ENCODE measurements at regions not wholly inside any gene's neighbourhood (a gene's known extent, or its start where the extent isn't known, plus 50 kb on each side); places are given as distances from the start of the nearest gene placed in this dataset.

- no peak for TF ChIP-seq MAX (IDR thresholded peaks at IDR 0.05)
- TF ChIP-seq TCF12 (IDR thresholded peaks at IDR 0.05; ENCODE audit: low read depth): no peak
- no peak for TF ChIP-seq TEAD4 (IDR thresholded peaks at IDR 0.05)
- TF ChIP-seq TAF1 (IDR thresholded peaks at IDR 0.05; ENCODE audit: low read depth): no peak
- TF ChIP-seq NFIC (IDR thresholded peaks at IDR 0.05): no peak
- no peak for TF ChIP-seq FOXM1 (IDR thresholded peaks at IDR 0.05; ENCODE audit: borderline replicate concordance, low read depth)
- no peak for TF ChIP-seq EGR1 (IDR thresholded peaks at IDR 0.05)
- TF ChIP-seq YY1 (IDR thresholded peaks at IDR 0.05; ENCODE audit: low read depth): no peak
- no peak for TF ChIP-seq ZBTB7A (IDR thresholded peaks at IDR 0.05; ENCODE audit: low read depth)
- no peak for TF ChIP-seq CEBPB (IDR thresholded peaks at IDR 0.05)
- TF ChIP-seq REST (IDR thresholded peaks at IDR 0.05; ENCODE audit: low read depth): no peak
- TF ChIP-seq EP300 (IDR thresholded peaks at IDR 0.05; ENCODE audit: borderline replicate concordance): no peak
- no peak for TF ChIP-seq CREB1 (IDR thresholded peaks at IDR 0.05; ENCODE audit: low read depth)
- TF ChIP-seq USF1 (IDR thresholded peaks at IDR 0.05): no peak
These were observed 126.4 kb upstream of the NCK2 start for GRCh38 chr2:105618351-105618659.

- TF ChIP-seq FOXM1 (IDR thresholded peaks at IDR 0.05; ENCODE audit: borderline replicate concordance, low read depth) (no peak), YY1 (IDR thresholded peaks at IDR 0.05; ENCODE audit: low read depth) (no peak), USF1 (IDR thresholded peaks at IDR 0.05) (no peak), TCF12 (IDR thresholded peaks at IDR 0.05; ENCODE audit: low read depth) (peak; percentile 85), TAF1 (IDR thresholded peaks at IDR 0.05; ENCODE audit: low read depth) (no peak), EP300 (IDR thresholded peaks at IDR 0.05; ENCODE audit: borderline replicate concordance) (peak; percentile 65; the same call in 1 of the 2 replicates), ZBTB7A (IDR thresholded peaks at IDR 0.05; ENCODE audit: low read depth) (no peak), RAD21 (IDR thresholded peaks at IDR 0.05; ENCODE audit: low read depth) (peak; percentile 25), MAX (IDR thresholded peaks at IDR 0.05) (0 out of 2 replicates have a peak, but pooled peaks have one; percentile 36), CREB1 (IDR thresholded peaks at IDR 0.05; ENCODE audit: low read depth) (0 out of 2 replicates have a peak, but pooled peaks have one; percentile 25), REST (IDR thresholded peaks at IDR 0.05; ENCODE audit: low read depth) (no peak)
These were observed 126.9 kb upstream of the NCK2 start for GRCh38 chr2:105617631-105618350.

- peak; percentile 72 for TF ChIP-seq MAX (IDR thresholded peaks at IDR 0.05)
- no peak for TF ChIP-seq USF1 (IDR thresholded peaks at IDR 0.05)
These were observed 129.4 kb upstream of the NCK2 start for GRCh38 chr2:105615305-105615704.

GRCh38 chr2:105611811-105612424 is 132.8 kb upstream of the NCK2 start:
- TF ChIP-seq CEBPB (IDR thresholded peaks at IDR 0.05) (no peak), YY1 (IDR thresholded peaks at IDR 0.05; ENCODE audit: low read depth) (no peak), CREB1 (IDR thresholded peaks at IDR 0.05; ENCODE audit: low read depth) (no peak), TCF12 (IDR thresholded peaks at IDR 0.05; ENCODE audit: low read depth) (no peak), MAX (IDR thresholded peaks at IDR 0.05) (no peak), NFIC (IDR thresholded peaks at IDR 0.05) (no peak), USF1 (IDR thresholded peaks at IDR 0.05) (no peak), ZBTB7A (IDR thresholded peaks at IDR 0.05; ENCODE audit: low read depth) (no peak), TEAD4 (IDR thresholded peaks at IDR 0.05) (no peak)

GRCh38 chr2:105611333-105611637 is 133.4 kb upstream of the NCK2 start:
- TF ChIP-seq EGR1 (IDR thresholded peaks at IDR 0.05) (no peak), TAF1 (IDR thresholded peaks at IDR 0.05; ENCODE audit: low read depth) (no peak)
